ENCODE measurements at regions not wholly inside any gene's neighbourhood (a gene's known extent, or its start where the extent isn't known, plus 50 kb on each side); places are given as distances from the start of the nearest gene placed in this dataset.

- DNase-seq, result no peak
Observed at GRCh38 chr2:128805237-128805636, 486.6 kb upstream of the HS6ST1 start.

GRCh38 chr2:128805918-128806317, 487.2 kb upstream of the HS6ST1 start:
- DNase-seq, result no peak

- no peak for DNase-seq
Observed at GRCh38 chr2:128807317-128807716, 488.6 kb upstream of the HS6ST1 start.

- DNase-seq, result no peak
Observed at GRCh38 chr2:128808462-128809258, 490.0 kb upstream of the HS6ST1 start.

- no peak for DNase-seq
Observed at GRCh38 chr2:128809259-128809636, 490.6 kb upstream of the HS6ST1 start.

- DNase-seq, result no peak
Observed at GRCh38 chr2:128809880-128810279, 491.2 kb upstream of the HS6ST1 start.

GRCh38 chr2:128812183-128812940, 493.7 kb upstream of the HS6ST1 start:
- DNase-seq, result no peak

- DNase-seq, result no peak
Observed at GRCh38 chr2:128813352-128814034, 494.8 kb upstream of the HS6ST1 start.

- no peak for DNase-seq
Observed at GRCh38 chr2:128815248-128815647, 496.6 kb upstream of the HS6ST1 start.

- DNase-seq, result no peak
Observed at GRCh38 chr2:128817171-128817570, 498.5 kb upstream of the HS6ST1 start.

- DNase-seq, result no peak
Observed at GRCh38 chr2:128817813-128818212, 499.1 kb upstream of the HS6ST1 start.

- DNase-seq, result no peak
Observed at GRCh38 chr2:128818248-128818647, 499.6 kb upstream of the HS6ST1 start.

- DNase-seq, result no peak
Observed at GRCh38 chr2:128818704-128819491, 500.2 kb upstream of the HS6ST1 start.

GRCh38 chr2:128820452-128820851, 501.8 kb upstream of the HS6ST1 start:
- DNase-seq, result no peak

GRCh38 chr2:128821010-128821409, 502.3 kb upstream of the HS6ST1 start:
- DNase-seq, result no peak

- no peak for DNase-seq
Observed at GRCh38 chr2:128832946-128833663, 514.4 kb upstream of the HS6ST1 start.

GRCh38 chr2:128833664-128834027, 515.0 kb upstream of the HS6ST1 start:
- no peak for DNase-seq

GRCh38 chr2:128834207-128834879, 515.7 kb upstream of the HS6ST1 start:
- DNase-seq, result peak; percentile 49

- DNase-seq, result no peak
Observed at GRCh38 chr2:128834880-128835252, 516.2 kb upstream of the HS6ST1 start.

- no peak for DNase-seq
Observed at GRCh38 chr2:128835342-128835855, 516.7 kb upstream of the HS6ST1 start.

GRCh38 chr2:128835974-128836373, 517.3 kb upstream of the HS6ST1 start:
- no peak for DNase-seq

All from NCI-H510A treated with DMSO at 0.1 percent for 48 hours (cell line).